Stimulated activated CD4-positive, alpha-beta T cell treated with anti-CD3 and anti-CD28 coated beads, Interleukin-12 subunit alpha, Interleukin-12 subunit beta, amount 100 ng/mL, for 48 hours (primary cell): ENCODE measurements at regions not wholly inside any gene's neighbourhood (a gene's known extent, or its start where the extent isn't known, plus 50 kb on each side); places are given as distances from the start of the nearest gene placed in this dataset.

Experiments
- DNase-seq, 3 donors: peaks; one replicate each; pipeline ENCODE4 v3.0.0-alpha.2; 2020; ENCODE audit warnings: low read depth in 2 of 3, low spot score in 1 of 3

DNA sequence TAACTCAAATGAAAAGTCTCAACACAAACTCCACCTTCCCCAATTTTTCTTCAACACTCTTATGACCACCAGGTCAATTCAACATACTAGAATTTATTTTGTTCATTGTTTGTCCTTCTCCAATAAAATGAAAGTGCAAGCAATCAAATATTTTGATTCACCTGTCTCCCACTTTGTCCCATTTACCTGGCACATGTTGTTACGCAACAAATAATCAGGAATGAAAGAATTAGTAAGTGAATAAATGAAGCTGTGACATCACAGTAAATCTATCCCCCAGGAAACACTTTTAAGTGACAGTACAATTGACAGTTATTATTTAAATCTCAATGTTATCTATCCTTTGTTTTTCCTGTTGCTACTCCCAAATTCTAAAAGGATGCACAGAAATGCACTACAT lies 393.7 kb upstream of the OPRM1 start:
- no peak for DNase-seq

DNA sequence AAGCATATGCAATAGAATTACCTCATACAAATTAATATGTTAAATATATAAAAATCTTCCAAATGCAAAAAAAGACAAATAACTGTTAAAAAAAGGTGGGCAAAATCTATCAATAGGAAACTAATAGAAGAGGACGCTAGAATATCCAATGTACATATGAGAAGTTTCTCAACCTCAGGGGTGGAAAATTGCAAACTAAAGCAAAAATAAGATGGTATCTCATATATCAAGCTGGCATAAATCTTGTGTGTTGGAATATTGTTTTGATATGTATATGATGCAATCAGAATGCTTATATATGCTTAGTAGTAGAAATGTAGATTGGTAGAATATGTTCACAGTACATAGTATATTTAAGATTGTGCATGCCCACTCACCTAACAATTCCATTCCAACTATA lies 395.0 kb upstream of the OPRM1 start:
- DNase-seq: no peak

DNA sequence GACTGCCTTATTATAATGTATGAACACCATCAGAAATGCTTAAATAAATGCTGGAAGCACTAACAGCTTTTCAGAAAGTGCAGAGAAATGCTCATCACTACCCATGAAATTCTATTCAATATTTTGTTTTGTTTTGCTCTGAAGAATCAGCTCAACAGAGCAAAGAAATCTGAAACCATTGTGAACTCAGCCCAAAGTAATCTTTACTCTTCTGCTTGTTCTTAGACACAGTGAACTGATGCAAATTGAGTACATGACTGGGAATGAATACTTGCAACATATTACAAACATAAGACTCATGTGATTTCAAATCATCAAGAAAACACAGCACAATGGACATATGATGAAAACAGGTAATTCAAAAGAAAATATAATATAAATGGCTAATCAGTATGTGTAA lies 404.6 kb upstream of the OPRM1 start:
- DNase-seq: no peak

DNA sequence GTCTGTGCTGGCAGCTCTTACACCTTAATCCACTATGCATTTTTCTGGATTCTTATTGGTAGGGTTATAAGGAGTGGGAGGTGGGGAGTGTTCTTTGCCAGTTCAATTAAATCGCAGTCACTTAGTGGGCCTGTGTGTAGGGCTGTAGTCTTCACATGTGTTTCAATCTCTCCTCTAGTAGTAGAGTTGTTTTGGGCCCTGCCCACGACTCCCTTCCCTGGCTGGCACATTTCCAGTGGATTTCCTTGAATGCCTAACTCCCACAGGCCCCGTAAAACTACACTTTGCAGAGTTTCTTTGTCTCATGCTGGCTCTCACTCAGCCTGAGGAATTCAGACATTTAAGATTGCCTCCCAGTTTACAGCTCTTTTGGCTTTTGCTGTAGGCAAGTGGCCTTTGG lies 414.0 kb upstream of the OPRM1 start:
- no peak for DNase-seq

DNA sequence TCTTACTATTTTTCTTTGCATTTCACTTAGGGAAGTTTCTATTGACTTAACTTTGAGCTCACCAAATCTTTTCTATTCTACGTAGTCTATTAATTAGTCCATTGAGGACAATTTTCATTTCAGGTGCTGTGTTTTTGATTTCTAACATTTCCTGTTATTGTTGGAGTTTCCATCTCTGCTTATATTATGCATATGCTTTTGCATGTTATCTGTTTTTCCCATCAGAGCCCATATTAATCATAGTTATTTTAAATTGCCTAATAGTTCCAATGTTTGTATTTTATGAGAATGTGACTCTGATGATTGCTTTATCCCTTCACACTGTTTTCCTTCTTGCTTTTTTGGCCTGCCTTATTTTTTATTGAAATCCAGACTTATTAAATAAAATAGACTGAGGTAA lies 414.5 kb upstream of the OPRM1 start:
- no peak for DNase-seq

DNA sequence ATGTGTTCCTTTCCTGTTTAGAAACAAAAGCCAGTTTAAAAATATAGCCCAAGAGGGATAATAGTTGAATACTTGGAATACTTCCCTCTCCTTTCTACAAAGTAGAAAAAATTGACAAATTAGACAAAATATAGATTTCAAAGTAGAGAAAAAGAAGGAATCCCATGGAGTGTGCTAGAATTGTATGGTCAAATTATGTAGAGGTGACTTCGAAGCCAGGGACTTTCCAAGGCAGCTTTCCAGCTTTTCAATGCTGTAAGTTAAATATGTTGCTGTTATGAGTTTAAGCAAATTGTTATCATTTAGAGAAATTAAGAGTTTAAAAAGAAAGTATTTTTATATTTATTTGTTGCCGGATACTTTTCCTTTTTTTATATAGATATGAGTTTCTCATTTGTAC lies 415.5 kb upstream of the OPRM1 start:
- no peak for DNase-seq

DNA sequence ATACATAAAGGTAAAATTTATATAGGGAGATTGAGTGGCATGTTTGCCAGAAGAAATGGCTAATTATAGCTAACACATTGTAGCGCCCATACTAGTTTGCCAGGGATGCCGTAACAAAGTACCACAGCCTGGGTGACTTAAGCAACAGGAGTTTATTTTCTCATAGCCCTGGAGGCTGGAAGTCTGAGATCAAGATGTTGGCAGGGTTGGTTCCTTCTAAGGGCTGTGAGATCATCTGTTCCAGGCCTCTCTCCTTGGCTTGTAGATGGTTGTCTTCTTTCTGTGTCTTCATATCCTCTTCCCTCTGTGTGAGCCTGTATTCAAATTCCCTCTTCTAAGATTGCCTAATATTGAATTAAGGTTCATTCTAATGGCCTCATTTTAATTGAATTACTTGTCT lies 417.5 kb upstream of the OPRM1 start:
- DNase-seq: no peak

DNA sequence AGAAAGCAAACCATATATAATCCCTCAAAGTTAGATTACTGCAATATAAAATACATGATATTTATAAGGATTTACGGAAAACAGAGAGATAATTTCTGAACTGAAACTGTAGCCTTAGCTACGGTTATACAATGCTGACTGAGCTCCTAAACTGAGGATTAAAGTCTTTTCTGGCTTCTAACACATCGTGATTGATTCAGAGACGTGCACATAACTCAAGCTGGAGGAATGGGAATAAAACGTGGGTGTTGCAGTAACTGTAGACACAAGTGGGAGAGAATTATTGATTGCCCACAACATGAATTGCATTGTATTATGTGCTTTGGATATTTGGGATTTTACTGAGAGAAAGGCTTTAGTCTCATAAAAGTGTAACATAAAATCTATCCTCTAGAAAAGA lies 418.0 kb upstream of the OPRM1 start:
- no peak for DNase-seq

DNA sequence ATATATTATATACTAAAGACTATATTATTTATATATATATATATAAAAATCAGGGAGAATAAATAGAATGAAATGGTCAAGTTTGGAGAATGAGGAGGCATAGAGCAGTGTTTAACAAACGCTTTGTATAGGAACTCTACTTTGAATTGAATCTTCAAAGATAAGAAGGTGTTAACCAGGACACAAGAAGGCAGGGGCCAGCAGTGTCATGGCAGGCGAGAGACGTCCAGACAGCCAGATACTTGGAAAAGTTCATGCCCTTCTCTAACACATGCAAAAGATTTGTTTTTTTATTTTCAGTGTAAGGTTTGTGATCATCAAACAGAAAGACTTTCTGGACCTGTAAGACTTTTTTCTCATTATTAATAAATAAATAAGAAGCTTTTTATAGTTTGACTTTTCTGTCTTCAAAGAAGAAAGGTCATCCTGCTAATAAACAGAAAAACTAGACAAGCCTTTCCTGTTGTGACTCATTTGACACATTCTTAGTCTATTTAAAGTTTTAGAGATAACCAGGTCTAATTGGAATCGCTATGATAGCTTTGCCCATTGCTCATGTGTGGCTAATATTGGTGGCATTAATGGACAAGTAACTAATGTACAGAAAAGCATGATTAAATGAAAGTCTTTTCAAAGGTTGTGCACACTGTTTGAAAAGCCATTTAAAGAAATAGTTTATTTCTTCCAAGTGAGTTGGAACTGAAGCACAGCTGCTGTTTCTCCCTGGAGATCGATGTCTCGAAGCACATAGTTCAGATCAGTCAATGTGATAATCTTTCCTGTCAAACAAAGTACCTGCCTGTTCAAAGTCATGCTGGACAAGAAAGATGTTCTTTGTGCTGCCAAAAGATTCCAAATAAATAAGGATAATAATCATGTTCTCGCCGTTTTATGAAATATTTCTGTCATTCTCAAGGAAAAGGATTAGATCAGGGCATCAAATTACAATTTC lies 420.4 kb upstream of the OPRM1 start:
- DNase-seq: no peak

DNA sequence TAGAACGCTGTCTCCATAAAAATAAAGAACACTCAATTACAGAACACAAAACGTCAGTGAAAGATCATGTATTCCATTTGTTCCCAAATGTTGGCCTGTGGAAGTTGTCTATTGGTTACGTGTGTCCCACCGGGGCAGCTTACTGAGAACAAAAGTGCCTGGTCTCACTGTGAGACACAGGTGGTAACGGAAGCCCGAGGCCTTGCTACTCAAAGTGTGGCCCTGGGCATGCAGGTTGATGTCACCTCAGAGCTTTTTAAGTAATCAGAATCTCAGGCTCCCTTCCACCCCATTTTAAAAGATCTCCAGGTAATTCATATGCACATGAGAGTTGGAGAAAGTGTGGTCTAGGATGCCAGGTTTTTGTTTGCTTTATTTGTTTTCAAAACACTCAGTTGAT lies 422.5 kb upstream of the OPRM1 start:
- no peak for DNase-seq

DNA sequence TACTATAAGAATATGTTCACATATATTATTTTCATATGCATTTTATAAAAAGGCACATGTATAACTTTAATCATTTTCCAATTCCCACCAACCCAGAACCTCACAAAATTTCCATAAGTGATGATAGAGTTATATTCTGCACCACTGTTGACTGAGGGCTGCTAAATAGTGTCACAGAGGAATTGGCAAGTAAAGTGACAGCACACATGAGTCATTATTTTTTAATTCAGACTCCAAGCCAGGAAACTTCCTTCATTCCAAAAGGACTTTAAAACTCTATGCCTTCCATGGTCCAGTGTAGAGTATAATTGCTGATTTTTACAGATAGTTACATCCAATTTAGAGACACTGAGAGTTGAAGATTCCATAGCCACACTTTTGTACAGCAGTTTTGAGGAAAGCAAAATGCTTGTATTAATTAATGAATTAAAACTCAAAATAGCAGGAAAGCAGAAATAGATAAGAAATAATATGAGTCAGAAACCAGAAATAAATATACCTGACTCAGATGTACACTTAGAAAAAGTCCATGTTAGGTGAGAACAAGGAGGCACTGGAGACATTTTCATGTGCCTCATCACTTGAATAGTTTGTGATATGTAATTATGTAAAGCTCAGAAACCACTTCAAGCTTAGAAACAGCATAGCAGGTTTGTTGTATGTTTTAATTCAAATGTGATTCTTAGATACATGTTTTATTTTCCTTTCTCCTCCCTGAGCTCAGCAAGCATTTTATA lies 425.2 kb upstream of the OPRM1 start:
- no peak for DNase-seq

DNA sequence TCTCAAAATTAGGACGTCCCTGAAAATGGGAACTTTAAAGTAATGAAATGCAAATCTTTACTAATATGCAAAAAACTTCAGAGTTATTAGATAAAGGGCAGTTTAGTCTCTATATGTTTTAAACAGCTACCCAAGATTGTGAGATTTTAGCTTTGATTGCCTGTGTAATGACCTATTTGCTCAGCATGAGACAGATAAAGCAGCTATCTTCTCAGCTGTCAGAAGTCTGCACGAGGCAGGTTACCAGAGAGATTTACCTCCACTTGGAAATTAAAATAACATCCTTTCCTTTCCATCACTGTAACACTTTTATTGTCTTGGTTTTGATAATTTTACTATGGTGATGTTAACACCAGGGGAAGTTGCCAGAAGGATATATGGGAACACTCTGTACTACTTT lies 436.6 kb upstream of the OPRM1 start:
- DNase-seq: no peak

DNA sequence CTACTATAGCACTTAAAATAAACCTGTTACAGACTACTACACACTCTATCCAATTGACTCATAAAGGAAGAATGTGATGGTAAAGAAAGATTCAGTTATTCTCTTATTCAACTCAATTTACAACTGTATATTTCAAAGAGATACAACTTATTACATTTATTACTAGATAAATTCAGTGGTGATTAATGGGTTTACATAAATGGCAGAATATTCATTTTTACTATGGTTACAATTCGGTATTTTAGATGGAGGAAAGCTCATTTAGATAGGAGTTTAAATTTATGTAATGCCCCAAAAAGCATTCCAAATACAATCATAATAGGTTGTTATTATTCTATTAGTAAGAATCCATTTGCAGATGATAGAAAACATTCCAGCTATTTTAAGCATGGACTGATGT lies 439.1 kb upstream of the OPRM1 start:
- no peak for DNase-seq

DNA sequence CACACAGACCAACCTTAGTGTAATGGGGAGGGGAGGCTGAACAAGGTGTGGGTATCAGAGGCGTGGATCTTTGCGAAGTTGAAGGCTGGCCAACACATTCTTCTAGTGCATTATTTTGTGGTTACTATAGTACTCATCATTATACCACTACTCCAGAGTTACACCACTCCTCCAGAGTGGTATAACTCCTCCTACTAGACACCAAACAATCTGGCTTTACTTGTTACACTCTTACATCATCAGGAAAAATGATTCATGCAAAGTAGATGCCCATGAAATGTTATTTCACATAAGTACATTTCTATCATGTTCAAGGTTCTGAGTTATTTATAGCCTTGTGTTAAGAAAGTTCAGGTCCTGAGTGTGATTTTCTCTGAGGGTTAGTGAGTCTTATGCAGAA lies 443.1 kb upstream of the OPRM1 start:
- no peak for DNase-seq

DNA sequence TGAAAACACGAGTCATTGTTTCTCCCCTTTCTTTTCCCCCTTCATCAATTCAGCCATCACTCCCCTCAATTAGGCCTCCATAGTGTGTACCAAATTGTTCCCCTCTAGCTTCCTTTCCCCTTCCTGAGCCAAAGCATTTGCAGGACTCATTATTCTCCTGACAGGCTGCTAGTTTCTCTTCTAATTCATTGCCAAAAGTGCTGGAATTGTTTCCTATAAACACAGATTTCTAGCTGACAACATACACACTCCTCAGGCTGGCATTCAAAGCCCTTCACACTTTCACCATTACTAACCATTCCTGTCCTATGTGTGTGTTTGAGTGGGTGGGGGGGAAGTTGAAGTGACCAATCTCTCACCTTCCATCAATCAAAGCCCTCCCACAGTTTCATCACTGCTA lies 444.2 kb upstream of the OPRM1 start:
- DNase-seq: no peak

DNA sequence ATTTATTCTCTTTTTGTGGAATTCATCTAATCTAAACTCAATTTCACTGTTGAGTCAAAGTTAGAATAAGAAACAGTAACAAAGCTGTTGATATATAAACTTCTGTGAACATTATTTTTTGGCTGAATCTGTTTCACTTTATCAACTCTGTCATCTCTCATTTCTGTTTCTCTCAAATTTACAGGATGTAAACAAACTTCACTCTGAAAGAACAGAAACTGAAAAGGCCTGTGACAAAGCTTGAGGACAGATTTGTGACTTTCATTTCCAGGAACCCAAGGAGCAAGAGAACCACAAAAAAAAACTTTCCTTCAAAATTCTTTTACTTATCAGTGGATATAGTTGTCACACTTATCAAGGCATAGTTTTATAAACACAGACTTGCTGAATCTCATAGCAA lies 447.9 kb upstream of the OPRM1 start:
- DNase-seq: no peak

DNA sequence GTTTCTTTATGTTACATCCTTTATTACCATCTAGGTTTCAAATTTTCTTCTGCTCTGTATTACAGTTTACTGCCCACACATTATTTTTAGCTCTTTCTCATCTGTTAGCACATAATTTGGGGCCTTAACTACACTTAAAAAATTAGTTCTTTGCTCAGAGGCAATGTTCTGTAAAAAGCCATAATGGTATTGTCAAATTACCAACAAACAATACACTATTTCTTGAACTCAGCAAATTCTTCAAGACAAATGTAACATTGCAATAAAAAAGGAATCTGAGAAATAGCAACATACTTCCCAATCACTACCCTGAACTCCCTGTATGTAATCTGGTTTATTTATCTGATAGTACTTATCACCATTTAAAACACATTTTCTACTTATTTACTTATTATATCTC lies 448.6 kb upstream of the OPRM1 start:
- no peak for DNase-seq

DNA sequence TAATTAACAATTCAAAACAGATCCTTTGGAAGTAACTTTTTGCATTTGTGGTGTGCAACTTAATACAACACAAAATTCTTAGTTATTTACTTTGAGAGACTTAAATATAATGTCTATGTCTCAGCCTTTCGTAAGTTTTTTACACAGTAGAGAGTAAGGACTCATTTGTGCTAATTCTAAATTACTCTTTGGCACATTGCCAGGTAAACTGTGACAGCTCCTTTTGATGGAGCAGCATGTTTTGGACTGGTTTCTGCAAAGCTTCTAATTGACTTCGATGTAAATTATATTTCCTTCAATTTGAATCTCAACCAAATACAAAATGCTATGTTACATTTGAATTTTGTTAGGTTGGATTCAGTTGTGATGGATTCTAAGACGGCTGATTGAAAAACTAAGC lies 450.7 kb upstream of the OPRM1 start:
- DNase-seq: no peak

DNA sequence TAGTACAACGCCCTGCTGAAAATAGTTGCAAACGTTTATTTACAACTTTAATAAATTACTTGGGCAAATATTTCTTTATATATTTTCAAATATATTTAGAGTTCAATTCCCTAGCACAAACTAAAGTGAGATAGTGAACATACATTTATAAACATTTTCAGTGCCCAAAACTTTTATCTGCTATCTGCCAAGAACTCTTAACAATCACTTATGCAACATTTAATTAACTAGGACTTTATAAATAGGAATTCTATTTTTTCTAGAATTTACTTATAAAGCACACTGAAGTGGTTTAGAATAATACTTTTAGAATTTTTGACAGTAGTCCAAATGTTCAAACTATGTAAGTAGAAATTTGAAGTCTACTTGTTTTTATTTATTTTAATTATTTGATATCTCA lies 452.6 kb upstream of the RGS17 start:
- no peak for DNase-seq

DNA sequence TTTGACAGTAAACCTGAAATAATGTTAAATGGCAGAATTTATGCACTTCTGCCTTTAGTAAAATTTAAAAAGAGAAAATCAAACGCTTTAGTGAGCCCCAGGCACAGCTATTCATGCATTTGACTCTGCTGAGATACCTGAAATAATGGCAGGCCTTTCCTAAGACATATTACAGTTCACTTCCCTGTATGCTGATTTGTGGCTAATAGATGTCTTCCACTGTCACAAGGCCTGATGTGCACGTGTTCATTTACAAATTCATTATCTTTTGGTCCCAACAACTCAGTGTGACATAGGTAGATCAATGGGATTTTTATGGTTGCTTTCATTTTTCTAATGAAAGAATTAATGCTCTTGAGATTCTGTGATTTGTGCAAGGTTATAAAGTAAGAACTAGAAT lies 449.7 kb upstream of the RGS17 start:
- DNase-seq: no peak

DNA sequence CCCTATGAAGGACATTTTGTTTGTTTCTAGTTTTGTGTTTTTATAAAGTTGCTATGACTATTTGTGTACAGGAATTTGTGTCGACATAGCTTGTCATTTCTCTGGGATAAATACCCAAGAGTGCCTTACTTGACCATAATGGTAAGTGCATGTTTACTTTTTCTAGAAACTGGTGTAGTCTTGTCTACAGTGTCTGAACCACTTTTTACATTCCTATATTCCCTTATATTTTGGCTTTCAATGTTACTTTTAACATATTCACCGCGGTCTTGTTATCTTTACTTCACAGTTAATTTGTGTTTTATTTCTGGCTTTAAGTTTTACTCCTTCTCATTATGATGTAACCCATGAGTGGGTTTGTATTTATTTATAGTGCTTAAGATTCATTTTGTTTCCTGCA lies 444.4 kb upstream of the RGS17 start:
- DNase-seq: no peak

DNA sequence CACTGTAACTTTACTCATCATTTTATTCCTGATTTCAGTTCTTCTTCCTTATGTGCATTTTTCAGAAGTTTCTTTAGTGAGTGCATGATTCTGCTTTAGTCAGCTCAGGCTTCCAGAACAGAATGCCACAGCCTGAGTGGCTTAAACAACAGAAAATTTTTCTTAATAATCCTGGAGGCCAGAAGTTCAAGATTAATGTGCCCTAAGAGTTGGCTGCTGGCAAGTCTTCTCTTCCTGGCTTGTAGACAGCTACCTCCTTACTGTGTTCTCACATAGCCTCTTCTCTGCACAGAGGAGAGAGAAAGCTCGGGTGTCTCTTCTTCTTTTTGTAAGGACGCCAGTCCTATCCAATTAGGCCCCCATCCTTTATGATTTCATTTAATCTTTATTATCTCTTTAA lies 443.1 kb upstream of the RGS17 start:
- DNase-seq: no peak

DNA sequence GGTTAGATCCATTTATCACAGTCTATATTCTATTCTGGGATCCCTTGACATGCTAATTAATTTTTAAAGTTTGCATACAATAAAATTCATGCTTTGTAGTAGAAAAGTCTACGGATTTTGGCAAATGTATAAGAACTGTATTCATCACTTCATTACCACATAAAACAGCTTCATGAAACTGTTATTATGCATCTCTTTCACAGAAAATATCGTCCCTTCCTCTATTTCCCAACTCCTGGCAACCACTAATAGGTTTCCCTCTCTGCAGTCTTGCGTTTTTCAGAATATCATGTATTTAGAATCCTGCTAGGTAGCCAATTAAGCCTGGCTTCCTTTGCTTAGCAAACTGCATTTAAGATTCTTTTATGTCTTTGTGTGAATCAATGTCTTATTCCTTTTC lies 441.3 kb upstream of the RGS17 start:
- no peak for DNase-seq
